Smooth muscle cell (in vitro differentiated cells): ENCODE measurements at regions not wholly inside any gene's neighbourhood (a gene's known extent, or its start where the extent isn't known, plus 50 kb on each side); places are given as distances from the start of the nearest gene placed in this dataset.
"Not testable (repeated sequence)": the region's sequence is repeated elsewhere in the genome, so short reads cannot be mapped to it uniquely, and the experiment has no call there.

Experiments used
- DNase-seq: peaks from one replicate; lab custom pipeline; 2025; ENCODE audit not compliant: unreplicated experiment; lab: John Stamatoyannopoulos, UW
- H2AFZ ChIP-seq: fragments of 200-600 bp; sonication (generic); 2 replicates; pipeline ENCODE4 v1.6.0; 2016; ENCODE audit warnings: antibody characterized with exemption, low read depth, mild to moderate bottlenecking
- H3F3A ChIP-seq: fragments of 200-600 bp; sonication (generic); 2 replicates; pipeline ENCODE4 v1.6.0; 2017; ENCODE audit warnings: antibody characterized with exemption, low read depth
- H3K27ac ChIP-seq: fragments of 200-600 bp; sonication (generic); 2 replicates; pipeline ENCODE4 v1.5.1; 2016; ENCODE audit warnings: low read depth, mild to moderate bottlenecking
- H3K27me3 ChIP-seq: fragments of 200-600 bp; sonication (generic); 2 replicates; pipeline ENCODE4 v1.6.1; 2016; ENCODE audit warnings: low read depth, mild to moderate bottlenecking
- H3K36me3 ChIP-seq: fragments of 200-600 bp; sonication (generic); 2 replicates; pipeline ENCODE4 v1.5.1; 2016; ENCODE audit warnings: low read depth
- H3K4me1 ChIP-seq: fragments of 200-600 bp; sonication (generic); 2 replicates; pipeline ENCODE4 v1.5.1; 2016; ENCODE audit warnings: low read depth
- H3K4me2 ChIP-seq: fragments of 200-600 bp; sonication (generic); 2 replicates; pipeline ENCODE4 v1.6.0; 2016; ENCODE audit warnings: mild to moderate bottlenecking
- H3K4me3 ChIP-seq: fragments of 200-600 bp; sonication (generic); 2 replicates; pipeline ENCODE4 v1.5.1; 2016; ENCODE audit warnings: mild to moderate bottlenecking
- H3K79me2 ChIP-seq: fragments of 200-600 bp; sonication (generic); 2 replicates; pipeline ENCODE4 v1.6.0; 2016; ENCODE audit warnings: low read depth, mild to moderate bottlenecking
- H3K9ac ChIP-seq: fragments of 200-600 bp; sonication (generic); 2 replicates; pipeline ENCODE4 v1.6.0; 2016; ENCODE audit warnings: low read depth
- H3K9me3 ChIP-seq: fragments of 200-600 bp; sonication (generic); replicated peaks from 2 replicates; pipeline ENCODE4 v1.5.1; 2016; ENCODE audit warnings: low read depth
- H4K20me1 ChIP-seq: fragments of 200-600 bp; sonication (generic); 2 replicates; pipeline ENCODE4 v1.6.0; 2016; ENCODE audit warnings: low read depth
- WGBS: methylation state at CpG from one replicate; pipeline ENCODE4 v1.1.7; 2016; ENCODE audit warnings: low lambda C conversion rate; 5-methylcytosine and 5-hydroxymethylcytosine counted together

- not testable (repeated sequence) for H3K27ac ChIP-seq, H3K36me3 ChIP-seq, H4K20me1 ChIP-seq, H3F3A ChIP-seq, H2AFZ ChIP-seq, H3K4me1 ChIP-seq, H3K9me3 ChIP-seq, H3K79me2 ChIP-seq, H3K27me3 ChIP-seq, H3K9ac ChIP-seq, H3K4me2 ChIP-seq, H3K4me3 ChIP-seq, DNase-seq
- 64% methylated on average over 5 of the region's 5 CpGs for WGBS
Measured at GRCh38 chr2:91499431-91500050, 2808.1 kb downstream of the RPIA start.

GRCh38 chr2:91500246-91500977, 2808.9 kb downstream of the RPIA start:
- not testable (repeated sequence) for DNase-seq, H3K9me3 ChIP-seq
- 80% methylated on average over 6 of the region's 6 CpGs for WGBS

DNA sequence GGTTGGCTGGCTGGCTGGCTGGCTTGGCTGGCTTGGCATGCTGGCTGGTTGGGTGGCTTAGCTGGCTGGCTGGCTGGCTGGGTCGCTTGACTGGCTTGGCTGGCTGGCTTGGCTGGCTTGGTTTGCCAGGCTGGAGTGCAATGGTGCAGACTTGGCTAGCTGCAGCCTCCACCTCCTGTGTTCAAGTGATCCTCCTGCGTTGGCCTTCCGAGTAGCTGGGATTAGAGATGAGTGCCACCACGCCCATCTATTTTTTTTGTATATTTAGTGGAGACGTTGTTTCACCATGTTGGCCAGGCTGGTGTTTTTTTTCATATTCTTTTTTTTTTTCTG, 2809.5 kb downstream of the RPIA start:
- H3K9me3 ChIP-seq, H4K20me1 ChIP-seq, H3K9ac ChIP-seq, H3K27me3 ChIP-seq, H3K4me3 ChIP-seq, H3K4me1 ChIP-seq, H3F3A ChIP-seq, H3K4me2 ChIP-seq, H3K36me3 ChIP-seq, DNase-seq, H2AFZ ChIP-seq, H3K79me2 ChIP-seq, H3K27ac ChIP-seq: not testable (repeated sequence)
- WGBS = 69% methylated on average over 5 of the region's 5 CpGs

More at GRCh38 chr2:91500246-91500977, 2808.9 kb downstream of the RPIA start:
- H3K4me2 ChIP-seq, H3K79me2 ChIP-seq, H3K27ac ChIP-seq, H3K27me3 ChIP-seq, H3K4me1 ChIP-seq, H3K36me3 ChIP-seq, H3K9ac ChIP-seq, H3K4me3 ChIP-seq, H2AFZ ChIP-seq, H4K20me1 ChIP-seq, H3F3A ChIP-seq: not testable (repeated sequence)

DNA sequence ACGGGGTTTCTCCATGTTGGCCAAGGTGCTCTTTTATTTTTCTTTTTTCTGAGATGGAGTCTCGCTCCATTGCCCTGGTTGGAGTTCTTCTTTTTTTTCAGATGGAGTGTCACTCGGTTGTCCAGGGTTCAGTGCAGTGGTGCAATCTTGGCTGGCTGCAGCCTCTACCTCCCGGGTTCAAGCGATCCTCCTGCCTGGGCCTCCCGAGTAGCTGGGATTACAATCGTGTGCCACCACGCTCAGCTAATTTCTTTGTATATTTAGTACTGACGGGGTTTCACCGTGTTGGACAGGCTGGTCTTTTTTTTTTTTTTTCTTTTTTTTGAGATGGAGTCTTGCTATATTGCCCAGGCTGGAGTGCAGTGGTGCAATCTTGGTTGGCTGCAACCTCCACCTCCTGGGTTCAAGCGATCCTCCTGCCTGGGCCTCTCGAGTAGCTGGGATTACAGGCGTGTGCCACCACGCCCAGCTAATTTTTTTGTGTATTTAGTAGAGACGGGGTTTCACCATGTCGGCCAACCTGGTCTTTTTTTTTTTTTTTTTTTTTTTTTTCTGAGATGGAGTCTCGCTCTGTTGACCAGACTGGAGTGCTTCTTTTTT, 2810.1 kb downstream of the RPIA start:
- not testable (repeated sequence) for H3K4me3 ChIP-seq, H3K79me2 ChIP-seq, H4K20me1 ChIP-seq, H3K9me3 ChIP-seq, H3K36me3 ChIP-seq, H3K9ac ChIP-seq, H3K27ac ChIP-seq, H3F3A ChIP-seq, DNase-seq, H3K4me2 ChIP-seq, H2AFZ ChIP-seq, H3K4me1 ChIP-seq, H3K27me3 ChIP-seq
- WGBS = 89% methylated on average over 16 of the region's 17 CpGs

- H3F3A ChIP-seq, H3K4me1 ChIP-seq, H2AFZ ChIP-seq, H3K27ac ChIP-seq, H3K36me3 ChIP-seq, H3K9me3 ChIP-seq, DNase-seq, H3K79me2 ChIP-seq, H3K4me3 ChIP-seq, H3K9ac ChIP-seq, H3K27me3 ChIP-seq, H3K4me2 ChIP-seq, H4K20me1 ChIP-seq: not testable (repeated sequence)
- 72% methylated on average over 8 of the region's 8 CpGs for WGBS
Measured at GRCh38 chr2:91503572-91503958, 2812.1 kb downstream of the RPIA start.

GRCh38 chr2:91503959-91504741, 2812.7 kb downstream of the RPIA start:
- not testable (repeated sequence) for H4K20me1 ChIP-seq, H3K4me1 ChIP-seq, H3K4me2 ChIP-seq, H3F3A ChIP-seq, DNase-seq, H3K9ac ChIP-seq, H3K79me2 ChIP-seq, H2AFZ ChIP-seq, H3K27ac ChIP-seq, H3K4me3 ChIP-seq, H3K27me3 ChIP-seq, H3K36me3 ChIP-seq, H3K9me3 ChIP-seq
- 92% methylated on average over 13 of the region's 13 CpGs for WGBS

DNA sequence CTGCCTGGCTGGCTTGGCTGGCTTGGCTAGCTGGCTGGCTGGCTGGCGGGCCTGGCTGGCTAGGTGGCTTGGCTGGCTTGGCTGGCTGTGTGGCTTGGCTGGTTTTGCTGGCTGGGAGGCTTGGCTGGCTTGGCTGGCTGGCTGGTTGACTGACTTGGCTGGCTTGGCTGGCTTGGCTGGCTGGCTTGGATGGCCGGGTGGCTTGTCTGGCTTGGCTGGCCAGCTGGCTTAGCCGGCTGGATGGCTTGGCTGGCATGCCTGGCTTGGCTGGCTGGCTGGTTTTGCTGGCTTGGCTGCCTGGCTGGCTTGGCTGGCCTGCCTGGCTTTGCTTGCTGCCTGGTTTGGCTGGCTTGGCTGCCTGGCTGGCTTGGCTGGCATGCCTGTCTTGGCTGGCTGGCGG, 2817.3 kb downstream of the RPIA start:
- not testable (repeated sequence) for H3K4me2 ChIP-seq, H3K36me3 ChIP-seq, H3K9ac ChIP-seq, H2AFZ ChIP-seq, H3K27ac ChIP-seq, H4K20me1 ChIP-seq, H3F3A ChIP-seq, H3K9me3 ChIP-seq, H3K4me3 ChIP-seq, DNase-seq, H3K79me2 ChIP-seq, H3K27me3 ChIP-seq, H3K4me1 ChIP-seq
- 64% methylated on average over 4 of the region's 4 CpGs for WGBS

- H3K4me3 ChIP-seq, H3K79me2 ChIP-seq, H3K27ac ChIP-seq, H3K27me3 ChIP-seq, H3K4me2 ChIP-seq, H3K9me3 ChIP-seq, H3K4me1 ChIP-seq, H3K36me3 ChIP-seq, H3F3A ChIP-seq, H2AFZ ChIP-seq, DNase-seq, H3K9ac ChIP-seq, H4K20me1 ChIP-seq: not testable (repeated sequence)
- 59% methylated on average over 4 of the region's 4 CpGs for WGBS
Measured at GRCh38 chr2:91509276-91509675, 2817.8 kb downstream of the RPIA start.
